HepG2 (cell line): ENCODE measurements at regions not wholly inside any gene's neighbourhood (a gene's known extent, or its start where the extent isn't known, plus 50 kb on each side); places are given as distances from the start of the nearest gene placed in this dataset.

Source experiments
- ARNTL ChIP-seq: sonication (generic); formaldehyde crosslinking; IDR thresholded peaks from 2 replicates; pipeline ENCODE4 v1.4.0; 2020; ENCODE audit warnings: mild to moderate bottlenecking, missing genetic modification reagents
- BCL6 ChIP-seq: IDR thresholded peaks from 2 replicates; pipeline ENCODE4 v1.6.1; 2016; ENCODE audit warnings: missing genetic modification reagents, missing compliant biosample characterization
- JUN ChIP-seq: sonication (generic); formaldehyde crosslinking; IDR thresholded peaks from 2 replicates; pipeline ENCODE4 v1.4.0; 2020; ENCODE audit warnings: mild to moderate bottlenecking, missing genetic modification reagents
- MYC ChIP-seq: sonication (generic); formaldehyde crosslinking; IDR thresholded peaks from 2 replicates; pipeline ENCODE4 v1.9.0; 2021; ENCODE audit warnings: missing genetic modification reagents, borderline replicate concordance
- POLR2A ChIP-seq, 2 experiments: IDR thresholded peaks; 2 replicates each; pipeline ENCODE4 v1.6.1; 2011; ENCODE audit warnings: low read depth in 2 of 2, low read length in 2 of 2, mild to moderate bottlenecking in 1 of 2, moderate library complexity in 1 of 2; ENCODE audit not compliant: insufficient read depth in 1 of 2
- RARA ChIP-seq: IDR thresholded peaks from 2 replicates; pipeline ENCODE4 v1.6.1; 2016; ENCODE audit warnings: missing genetic modification reagents, missing compliant biosample characterization
- ZFYVE20 ChIP-seq: sonication (generic); formaldehyde crosslinking; IDR thresholded peaks from 2 replicates; pipeline ENCODE4 v1.8.0; 2023; ENCODE audit warnings: low read depth, mild to moderate bottlenecking, moderate library complexity, missing genetic modification reagents, borderline replicate concordance
- ZSCAN20 ChIP-seq: sonication (generic); formaldehyde crosslinking; IDR thresholded peaks from 2 replicates; pipeline ENCODE4 v1.4.0; 2020; ENCODE audit warnings: missing genetic modification reagents, mild to moderate bottlenecking, borderline replicate concordance
- TF ChIP-seq, protein P1 (sequence below), 2 experiments: sonication (generic) in 1 of 2; formaldehyde crosslinking in 1 of 2; IDR thresholded peaks; 2 replicates each; pipeline versions ENCODE4 v1.5.1 to v1.6.1; 2011 to 2020; ENCODE audit warnings: borderline replicate concordance in 1 of 2, low read depth in 1 of 2, low read length in 1 of 2, mild to moderate bottlenecking in 1 of 2, missing genetic modification reagents in 1 of 2, moderate library complexity in 1 of 2
- TF ChIP-seq, protein P2 (sequence below): sonication (generic); formaldehyde crosslinking; IDR thresholded peaks from 2 replicates; pipeline ENCODE4 v1.4.0; 2020; ENCODE audit warnings: missing genetic modification reagents, borderline replicate concordance
- TF ChIP-seq, protein P3 (sequence below): sonication (generic); formaldehyde crosslinking; IDR thresholded peaks from 2 replicates; pipeline ENCODE4 v1.4.0; 2020; ENCODE audit warnings: mild to moderate bottlenecking, missing genetic modification reagents
- TF ChIP-seq, protein P4 (sequence below): sonication (generic); formaldehyde crosslinking; IDR thresholded peaks from 2 replicates; pipeline ENCODE4 v1.5.0; 2020; ENCODE audit warnings: mild to moderate bottlenecking, missing genetic modification reagents, moderate library complexity

DNA sequence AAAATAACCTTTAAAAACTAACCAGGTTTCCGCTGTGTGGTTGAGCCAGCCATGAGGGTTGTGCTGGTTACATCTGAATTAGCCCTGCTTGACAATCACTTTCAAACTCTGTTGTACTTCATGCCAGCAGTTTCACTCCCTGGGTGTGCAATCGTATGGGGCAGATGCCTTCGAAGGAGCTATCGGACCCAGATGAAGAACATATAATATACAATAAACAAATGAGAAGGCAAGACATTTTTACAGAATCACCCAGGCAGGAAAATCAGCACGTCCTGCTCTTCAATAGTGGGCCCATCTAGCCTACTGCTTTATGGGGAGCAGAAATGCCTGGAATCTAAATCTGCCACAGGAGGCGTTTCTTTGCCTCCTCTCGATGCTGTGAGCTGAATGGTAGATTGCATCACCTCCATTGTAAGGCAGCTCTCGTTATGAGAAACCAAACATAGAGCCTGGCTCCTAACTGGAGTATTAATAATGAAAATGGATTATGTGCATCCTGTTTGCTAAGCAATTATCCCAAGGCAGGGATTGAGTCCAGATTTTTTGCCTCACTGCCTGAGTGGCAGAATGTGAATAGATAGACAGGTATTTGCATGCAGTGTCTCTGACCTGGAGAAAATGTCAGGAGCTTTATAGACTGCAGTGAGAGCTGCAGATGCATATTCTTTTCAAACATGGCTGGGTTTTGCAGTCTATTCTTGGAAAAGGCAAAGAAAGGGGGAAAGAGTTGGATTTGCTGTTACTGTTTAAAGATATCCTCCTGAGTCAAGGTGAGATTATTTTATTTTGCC, 143.3 kb upstream of the SMARCA2 start:
- TF ChIP-seq, protein P1, sequence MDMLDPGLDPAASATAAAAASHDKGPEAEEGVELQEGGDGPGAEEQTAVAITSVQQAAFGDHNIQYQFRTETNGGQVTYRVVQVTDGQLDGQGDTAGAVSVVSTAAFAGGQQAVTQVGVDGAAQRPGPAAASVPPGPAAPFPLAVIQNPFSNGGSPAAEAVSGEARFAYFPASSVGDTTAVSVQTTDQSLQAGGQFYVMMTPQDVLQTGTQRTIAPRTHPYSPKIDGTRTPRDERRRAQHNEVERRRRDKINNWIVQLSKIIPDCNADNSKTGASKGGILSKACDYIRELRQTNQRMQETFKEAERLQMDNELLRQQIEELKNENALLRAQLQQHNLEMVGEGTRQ (IDR thresholded peaks at IDR 0.05; ENCODE audit: low read depth, low read length) = no peak
- TF ChIP-seq, protein P1 (CRISPR knock-in tag; IDR thresholded peaks at IDR 0.05; ENCODE audit: borderline replicate concordance) = no peak
- TF ChIP-seq, protein P2, sequence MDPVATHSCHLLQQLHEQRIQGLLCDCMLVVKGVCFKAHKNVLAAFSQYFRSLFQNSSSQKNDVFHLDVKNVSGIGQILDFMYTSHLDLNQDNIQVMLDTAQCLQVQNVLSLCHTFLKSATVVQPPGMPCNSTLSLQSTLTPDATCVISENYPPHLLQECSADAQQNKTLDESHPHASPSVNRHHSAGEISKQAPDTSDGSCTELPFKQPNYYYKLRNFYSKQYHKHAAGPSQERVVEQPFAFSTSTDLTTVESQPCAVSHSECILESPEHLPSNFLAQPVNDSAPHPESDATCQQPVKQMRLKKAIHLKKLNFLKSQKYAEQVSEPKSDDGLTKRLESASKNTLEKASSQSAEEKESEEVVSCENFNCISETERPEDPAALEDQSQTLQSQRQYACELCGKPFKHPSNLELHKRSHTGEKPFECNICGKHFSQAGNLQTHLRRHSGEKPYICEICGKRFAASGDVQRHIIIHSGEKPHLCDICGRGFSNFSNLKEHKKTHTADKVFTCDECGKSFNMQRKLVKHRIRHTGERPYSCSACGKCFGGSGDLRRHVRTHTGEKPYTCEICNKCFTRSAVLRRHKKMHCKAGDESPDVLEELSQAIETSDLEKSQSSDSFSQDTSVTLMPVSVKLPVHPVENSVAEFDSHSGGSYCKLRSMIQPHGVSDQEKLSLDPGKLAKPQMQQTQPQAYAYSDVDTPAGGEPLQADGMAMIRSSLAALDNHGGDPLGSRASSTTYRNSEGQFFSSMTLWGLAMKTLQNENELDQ = no peak
- TF ChIP-seq MYC (no peak), ARNTL (no peak), ZSCAN20 (CRISPR knock-in tag) (no peak), JUN (CRISPR knock-in tag) (no peak), RARA (no peak), POLR2A (IDR thresholded peaks at IDR 0.05; ENCODE audit: insufficient read depth in 1 of 2, low read depth in 2 of 2, low read length in 2 of 2) (no peak), ZFYVE20 (CRISPR knock-in tag) (no peak), BCL6 (CRISPR knock-in tag) (no peak)
- TF ChIP-seq, protein P3, sequence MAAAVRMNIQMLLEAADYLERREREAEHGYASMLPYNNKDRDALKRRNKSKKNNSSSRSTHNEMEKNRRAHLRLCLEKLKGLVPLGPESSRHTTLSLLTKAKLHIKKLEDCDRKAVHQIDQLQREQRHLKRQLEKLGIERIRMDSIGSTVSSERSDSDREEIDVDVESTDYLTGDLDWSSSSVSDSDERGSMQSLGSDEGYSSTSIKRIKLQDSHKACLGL (CRISPR knock-in tag) = no peak
- TF ChIP-seq, protein P4, sequence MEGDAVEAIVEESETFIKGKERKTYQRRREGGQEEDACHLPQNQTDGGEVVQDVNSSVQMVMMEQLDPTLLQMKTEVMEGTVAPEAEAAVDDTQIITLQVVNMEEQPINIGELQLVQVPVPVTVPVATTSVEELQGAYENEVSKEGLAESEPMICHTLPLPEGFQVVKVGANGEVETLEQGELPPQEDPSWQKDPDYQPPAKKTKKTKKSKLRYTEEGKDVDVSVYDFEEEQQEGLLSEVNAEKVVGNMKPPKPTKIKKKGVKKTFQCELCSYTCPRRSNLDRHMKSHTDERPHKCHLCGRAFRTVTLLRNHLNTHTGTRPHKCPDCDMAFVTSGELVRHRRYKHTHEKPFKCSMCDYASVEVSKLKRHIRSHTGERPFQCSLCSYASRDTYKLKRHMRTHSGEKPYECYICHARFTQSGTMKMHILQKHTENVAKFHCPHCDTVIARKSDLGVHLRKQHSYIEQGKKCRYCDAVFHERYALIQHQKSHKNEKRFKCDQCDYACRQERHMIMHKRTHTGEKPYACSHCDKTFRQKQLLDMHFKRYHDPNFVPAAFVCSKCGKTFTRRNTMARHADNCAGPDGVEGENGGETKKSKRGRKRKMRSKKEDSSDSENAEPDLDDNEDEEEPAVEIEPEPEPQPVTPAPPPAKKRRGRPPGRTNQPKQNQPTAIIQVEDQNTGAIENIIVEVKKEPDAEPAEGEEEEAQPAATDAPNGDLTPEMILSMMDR (CRISPR knock-in tag) = no peak
